ENCODE measurements at regions not wholly inside any gene's neighbourhood (a gene's known extent, or its start where the extent isn't known, plus 50 kb on each side); places are given as distances from the start of the nearest gene placed in this dataset.

DNA sequence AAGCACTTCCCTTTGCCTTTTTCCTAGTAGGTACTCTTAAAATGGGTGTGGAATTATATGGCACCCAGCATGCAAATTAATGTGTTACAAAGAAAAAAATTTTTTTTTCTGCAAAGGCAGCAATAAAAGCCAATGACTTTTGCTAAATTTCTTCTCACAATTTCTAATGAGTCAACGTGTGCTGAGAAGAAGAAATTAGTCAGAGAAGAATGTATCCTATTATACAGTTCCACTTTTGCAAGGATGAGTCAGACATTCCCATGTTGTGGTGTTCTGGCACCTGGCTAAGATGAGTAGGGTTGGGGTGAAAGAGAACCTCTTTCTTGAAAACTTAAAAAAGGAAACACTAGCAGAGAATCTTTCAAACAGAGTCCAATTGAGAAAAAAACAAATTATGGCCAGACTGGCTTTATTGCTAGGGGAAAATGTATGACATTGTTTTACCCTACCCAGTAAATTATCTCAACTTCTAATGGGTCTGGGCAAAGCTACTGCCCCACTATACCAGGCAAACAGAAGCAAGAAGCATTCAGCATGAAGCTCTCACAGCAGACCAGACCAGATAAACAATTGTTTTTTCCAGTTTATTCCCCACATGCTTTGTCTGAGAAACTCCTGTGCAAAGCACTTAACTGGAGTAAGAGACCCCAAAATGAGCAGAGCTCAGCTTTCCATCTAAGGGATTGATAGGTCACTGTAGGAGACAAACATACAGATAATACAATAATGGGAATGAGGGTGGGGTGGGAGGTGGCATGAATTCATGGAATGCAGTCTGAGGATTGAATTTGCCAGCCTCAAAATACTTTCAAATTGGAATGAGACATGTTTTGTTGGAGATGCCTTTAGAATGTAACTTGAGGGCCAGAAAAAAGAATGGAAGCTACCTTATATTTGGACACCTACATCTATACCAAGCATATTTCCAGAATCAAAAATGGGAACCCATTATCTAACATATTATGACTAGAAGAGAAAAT, 220.8 kb upstream of the RFX3 start:
- TF ChIP-seq, protein P1, sequence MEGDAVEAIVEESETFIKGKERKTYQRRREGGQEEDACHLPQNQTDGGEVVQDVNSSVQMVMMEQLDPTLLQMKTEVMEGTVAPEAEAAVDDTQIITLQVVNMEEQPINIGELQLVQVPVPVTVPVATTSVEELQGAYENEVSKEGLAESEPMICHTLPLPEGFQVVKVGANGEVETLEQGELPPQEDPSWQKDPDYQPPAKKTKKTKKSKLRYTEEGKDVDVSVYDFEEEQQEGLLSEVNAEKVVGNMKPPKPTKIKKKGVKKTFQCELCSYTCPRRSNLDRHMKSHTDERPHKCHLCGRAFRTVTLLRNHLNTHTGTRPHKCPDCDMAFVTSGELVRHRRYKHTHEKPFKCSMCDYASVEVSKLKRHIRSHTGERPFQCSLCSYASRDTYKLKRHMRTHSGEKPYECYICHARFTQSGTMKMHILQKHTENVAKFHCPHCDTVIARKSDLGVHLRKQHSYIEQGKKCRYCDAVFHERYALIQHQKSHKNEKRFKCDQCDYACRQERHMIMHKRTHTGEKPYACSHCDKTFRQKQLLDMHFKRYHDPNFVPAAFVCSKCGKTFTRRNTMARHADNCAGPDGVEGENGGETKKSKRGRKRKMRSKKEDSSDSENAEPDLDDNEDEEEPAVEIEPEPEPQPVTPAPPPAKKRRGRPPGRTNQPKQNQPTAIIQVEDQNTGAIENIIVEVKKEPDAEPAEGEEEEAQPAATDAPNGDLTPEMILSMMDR (IDR thresholded peaks at IDR 0.05 in 4 of 5, conservative IDR thresholded peaks at IDR 0.05 in 1 of 5) = no peak
- no peak for TF ChIP-seq POLR2A (IDR thresholded peaks at IDR 0.05)

Data from gastrocnemius medialis (tissue), 4 donors.